PFSK-1 (cell line): ENCODE measurements at regions not wholly inside any gene's neighbourhood (a gene's known extent, or its start where the extent isn't known, plus 50 kb on each side); places are given as distances from the start of the nearest gene placed in this dataset.

Experiments used
- FOXP2 ChIP-seq: optimal IDR thresholded peaks from 2 replicates; pipeline ENCODE3; 2011; ENCODE audit warnings: borderline replicate concordance, control low read depth, inconsistent platforms; ENCODE audit not compliant: insufficient read depth; ENCODE audit errors: extremely low read length, extremely low read depth
- POLR2AphosphoS5 ChIP-seq: IDR thresholded peaks from 2 replicates; pipeline ENCODE4 v1.6.1; 2012; ENCODE audit warnings: low read depth, mild to moderate bottlenecking, control low read depth, low read length, moderate library complexity
- SIN3A ChIP-seq: IDR thresholded peaks from 2 replicates; pipeline ENCODE4 v1.6.1; 2012; ENCODE audit warnings: mild to moderate bottlenecking, low read length, moderate library complexity, borderline replicate concordance; ENCODE audit not compliant: insufficient read depth
- TAF1 ChIP-seq: IDR thresholded peaks from 2 replicates; pipeline ENCODE4 v1.6.1; 2012; ENCODE audit warnings: low read length, control low read depth, borderline replicate concordance; ENCODE audit not compliant: insufficient read depth
- TF ChIP-seq, protein P1 (sequence below), 2 experiments: IDR thresholded peaks; 2 replicates each; pipeline versions ENCODE4 v1.6.1 to v1.8.0; 2011 to 2012; ENCODE audit warnings: low read depth in 2 of 2, low read length in 2 of 2, control low read depth in 1 of 2, inconsistent platforms in 1 of 2, mild to moderate bottlenecking in 1 of 2, moderate library complexity in 1 of 2; ENCODE audit not compliant: insufficient read depth in 1 of 2

DNA sequence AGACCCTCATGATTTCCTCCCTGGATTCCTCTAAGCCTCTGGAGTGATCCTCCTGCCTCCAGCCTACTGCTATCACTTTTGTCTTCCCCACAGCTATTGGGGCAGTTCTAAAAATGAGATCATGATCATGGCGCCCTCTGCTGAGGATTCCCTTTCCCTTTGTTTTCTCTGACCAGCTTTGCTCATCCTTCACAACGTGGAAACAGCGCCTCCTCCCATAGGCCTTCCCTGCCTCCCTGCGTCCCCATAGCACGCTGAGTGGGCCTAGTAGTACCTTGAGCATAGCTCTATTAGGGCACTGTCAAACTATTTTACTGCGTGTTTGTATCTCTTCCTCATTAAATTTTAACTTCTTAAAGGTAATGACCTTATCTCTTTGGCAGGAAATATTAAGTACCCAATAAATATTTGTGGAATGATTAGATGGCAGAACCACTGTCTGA, 207.0 kb upstream of the FANCL start:
- TF ChIP-seq FOXP2 (no peak), POLR2AphosphoS5 (no peak), SIN3A (no peak), TAF1 (no peak)
- TF ChIP-seq, protein P1, sequence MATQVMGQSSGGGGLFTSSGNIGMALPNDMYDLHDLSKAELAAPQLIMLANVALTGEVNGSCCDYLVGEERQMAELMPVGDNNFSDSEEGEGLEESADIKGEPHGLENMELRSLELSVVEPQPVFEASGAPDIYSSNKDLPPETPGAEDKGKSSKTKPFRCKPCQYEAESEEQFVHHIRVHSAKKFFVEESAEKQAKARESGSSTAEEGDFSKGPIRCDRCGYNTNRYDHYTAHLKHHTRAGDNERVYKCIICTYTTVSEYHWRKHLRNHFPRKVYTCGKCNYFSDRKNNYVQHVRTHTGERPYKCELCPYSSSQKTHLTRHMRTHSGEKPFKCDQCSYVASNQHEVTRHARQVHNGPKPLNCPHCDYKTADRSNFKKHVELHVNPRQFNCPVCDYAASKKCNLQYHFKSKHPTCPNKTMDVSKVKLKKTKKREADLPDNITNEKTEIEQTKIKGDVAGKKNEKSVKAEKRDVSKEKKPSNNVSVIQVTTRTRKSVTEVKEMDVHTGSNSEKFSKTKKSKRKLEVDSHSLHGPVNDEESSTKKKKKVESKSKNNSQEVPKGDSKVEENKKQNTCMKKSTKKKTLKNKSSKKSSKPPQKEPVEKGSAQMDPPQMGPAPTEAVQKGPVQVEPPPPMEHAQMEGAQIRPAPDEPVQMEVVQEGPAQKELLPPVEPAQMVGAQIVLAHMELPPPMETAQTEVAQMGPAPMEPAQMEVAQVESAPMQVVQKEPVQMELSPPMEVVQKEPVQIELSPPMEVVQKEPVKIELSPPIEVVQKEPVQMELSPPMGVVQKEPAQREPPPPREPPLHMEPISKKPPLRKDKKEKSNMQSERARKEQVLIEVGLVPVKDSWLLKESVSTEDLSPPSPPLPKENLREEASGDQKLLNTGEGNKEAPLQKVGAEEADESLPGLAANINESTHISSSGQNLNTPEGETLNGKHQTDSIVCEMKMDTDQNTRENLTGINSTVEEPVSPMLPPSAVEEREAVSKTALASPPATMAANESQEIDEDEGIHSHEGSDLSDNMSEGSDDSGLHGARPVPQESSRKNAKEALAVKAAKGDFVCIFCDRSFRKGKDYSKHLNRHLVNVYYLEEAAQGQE (IDR thresholded peaks at IDR 0.05; ENCODE audit: insufficient read depth in 1 of 2, low read depth in 2 of 2, low read length in 2 of 2) = no peak
